Spleen (tissue), 11 donors: ENCODE measurements at regions not wholly inside any gene's neighbourhood (a gene's known extent, or its start where the extent isn't known, plus 50 kb on each side); places are given as distances from the start of the nearest gene placed in this dataset.

Experiments
- DNase-seq: peaks from one replicate; pipeline ENCODE4 v3.0.0-alpha.2; 2020
- H3K27ac ChIP-seq, 8 donors: fragments of 200-600 bp; sonication (generic) in 7 of 8; 1 replicate in 4 of 8; 2 replicates in 4 of 8; pipeline versions ENCODE4 v1.5.0 to v1.8.0; 2016 to 2021; ENCODE audit warnings: inconsistent platforms in 4 of 8, mild to moderate bottlenecking in 4 of 8, moderate library complexity in 1 of 8
- H3K27me3 ChIP-seq, 7 donors: fragments of 200-600 bp; sonication (generic) in 6 of 7; replicated peaks in 1 of 7; 1 replicate in 4 of 7; 2 replicates in 3 of 7; pipeline versions ENCODE4 v1.5.0 to v1.8.0; 2016 to 2021; ENCODE audit warnings: inconsistent platforms in 3 of 7, mild to moderate bottlenecking in 1 of 7
- H3K36me3 ChIP-seq, 6 donors: fragments of 200-600 bp; sonication (generic) in 5 of 6; 1 replicate in 4 of 6; 2 replicates in 2 of 6; pipeline versions ENCODE4 v1.5.0 to v1.8.0; 2016 to 2021; ENCODE audit warnings: inconsistent platforms in 2 of 6
- H3K4me1 ChIP-seq, 6 donors: fragments of 200-600 bp; sonication (generic) in 5 of 6; 1 replicate in 3 of 6; 2 replicates in 3 of 6; pipeline versions ENCODE4 v1.5.0 to v1.8.0; 2016 to 2021; ENCODE audit warnings: inconsistent platforms in 3 of 6
- H3K4me3 ChIP-seq, 8 donors: fragments of 200-600 bp; sonication (generic) in 7 of 8; 1 replicate in 4 of 8; 2 replicates in 4 of 8; pipeline versions ENCODE4 v1.5.0 to v1.8.0; 2016 to 2021; ENCODE audit warnings: inconsistent platforms in 4 of 8, mild to moderate bottlenecking in 4 of 8, moderate library complexity in 2 of 8
- H3K9me3 ChIP-seq, 8 donors: fragments of 200-600 bp; sonication (generic) in 7 of 8; 1 replicate in 4 of 8; 2 replicates in 4 of 8; pipeline versions ENCODE4 v1.5.0 to v1.8.0; 2016 to 2021; ENCODE audit warnings: inconsistent platforms in 4 of 8
- POLR2A ChIP-seq, 3 donors: fragments of 450-650 bp; IDR thresholded peaks; one replicate each; pipeline ENCODE4 v1.5.1; 2017; ENCODE audit warnings: antibody characterized with exemption in 3 of 3, mild to moderate bottlenecking in 1 of 3
- POLR2AphosphoS5 ChIP-seq, 3 donors: sonication (generic); formaldehyde crosslinking; IDR thresholded peaks; one replicate each; pipeline ENCODE4 v1.5.1; 2017; ENCODE audit warnings: antibody characterized with exemption in 3 of 3
- WGBS, 5 donors: extraction: QIAGEN DNeasy Blood & Tissue Kit in 3 of 5; methylation state at CpG; one replicate each; pipeline versions ENCODE4 v1.1.5 to v1.1.7; 2013 to 2018; 5-methylcytosine and 5-hydroxymethylcytosine counted together
- intact Hi-C: fragments of 100-400 bp; cut with DNase I; formaldehyde crosslinking; loops from one replicate; pipeline ENCODE4 v1.15.0; 2023; ENCODE audit warnings: low total_unique reads
- TF ChIP-seq, protein P1 (sequence below), 11 experiments: fragments of 200-600 bp in 7 of 11; fragments of 450-650 bp in 4 of 11; sonication (generic) in 4 of 11; IDR thresholded peaks in 8 of 11; conservative IDR thresholded peaks in 3 of 11; 1 replicate in 7 of 11; 2 replicates in 4 of 11; pipeline versions ENCODE4 v1.4.0 to v1.8.0; 2016 to 2021; ENCODE audit warnings: antibody characterized with exemption in 11 of 11, inconsistent platforms in 4 of 11, mild to moderate bottlenecking in 1 of 11
- donor health status: healthy with polysubstance abuse.
- donor health status: DM: no; HTN: no; CAD: no; lungs with moderate emphysema.
- donor health status: DM: no; HTN: no; CAD: no.
- donor health status: Bipolar disorder and iron deficiency.
- donor health status: healthy.
- donor health status: DM: no; HTN: no; CAD: no.
- donor health status: DM: yes; HTN: yes; CAD: no.

GRCh38 chr9:108184941-108185340, 670.8 kb downstream of the ACTL7B start:
- H3K36me3 ChIP-seq = no peaks in the 10 kb centered on the region
- no peak for DNase-seq
- H3K9me3 ChIP-seq = no peaks in the 10 kb centered on the region
- H3K4me1 ChIP-seq = no peaks in the 10 kb centered on the region
- intact Hi-C loops = no loop called here
- no peak overlapping the region for H3K27ac ChIP-seq
- no peak overlapping the region for H3K4me3 ChIP-seq
- TF ChIP-seq, protein P1, sequence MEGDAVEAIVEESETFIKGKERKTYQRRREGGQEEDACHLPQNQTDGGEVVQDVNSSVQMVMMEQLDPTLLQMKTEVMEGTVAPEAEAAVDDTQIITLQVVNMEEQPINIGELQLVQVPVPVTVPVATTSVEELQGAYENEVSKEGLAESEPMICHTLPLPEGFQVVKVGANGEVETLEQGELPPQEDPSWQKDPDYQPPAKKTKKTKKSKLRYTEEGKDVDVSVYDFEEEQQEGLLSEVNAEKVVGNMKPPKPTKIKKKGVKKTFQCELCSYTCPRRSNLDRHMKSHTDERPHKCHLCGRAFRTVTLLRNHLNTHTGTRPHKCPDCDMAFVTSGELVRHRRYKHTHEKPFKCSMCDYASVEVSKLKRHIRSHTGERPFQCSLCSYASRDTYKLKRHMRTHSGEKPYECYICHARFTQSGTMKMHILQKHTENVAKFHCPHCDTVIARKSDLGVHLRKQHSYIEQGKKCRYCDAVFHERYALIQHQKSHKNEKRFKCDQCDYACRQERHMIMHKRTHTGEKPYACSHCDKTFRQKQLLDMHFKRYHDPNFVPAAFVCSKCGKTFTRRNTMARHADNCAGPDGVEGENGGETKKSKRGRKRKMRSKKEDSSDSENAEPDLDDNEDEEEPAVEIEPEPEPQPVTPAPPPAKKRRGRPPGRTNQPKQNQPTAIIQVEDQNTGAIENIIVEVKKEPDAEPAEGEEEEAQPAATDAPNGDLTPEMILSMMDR (IDR thresholded peaks at IDR 0.05 in 8 of 11, conservative IDR thresholded peaks at IDR 0.05 in 3 of 11) = no peak
- TF ChIP-seq POLR2AphosphoS5 (IDR thresholded peaks at IDR 0.05) = no peak
- no peak for TF ChIP-seq POLR2A (IDR thresholded peaks at IDR 0.05)
- 20 to 55% (median 45%) methylated on average over 2 to 3 of the region's 3 CpGs for WGBS, 5 donors
- H3K27me3 ChIP-seq = no peaks in the 10 kb centered on the region

- Histone ChIP-seq H3K4me1 (no peaks in the 10 kb centered on the region), H3K36me3 (no peaks in the 10 kb centered on the region), H3K9me3 (no peaks in the 10 kb centered on the region), H3K27ac (no peak overlapping the region), H3K4me3 (no peak overlapping the region), H3K27me3 (no peaks in the 10 kb centered on the region)
- DNase-seq = no peak
- intact Hi-C loops = no loop called here
- TF ChIP-seq, protein P1 (IDR thresholded peaks at IDR 0.05 in 8 of 11, conservative IDR thresholded peaks at IDR 0.05 in 3 of 11) = no peak
- 87 to 97% (median 91%) methylated on average over 3 of the region's 3 CpGs for WGBS, 5 donors
Measured at GRCh38 chr9:108184009-108184408, 671.8 kb downstream of the ACTL7B start.

DNA sequence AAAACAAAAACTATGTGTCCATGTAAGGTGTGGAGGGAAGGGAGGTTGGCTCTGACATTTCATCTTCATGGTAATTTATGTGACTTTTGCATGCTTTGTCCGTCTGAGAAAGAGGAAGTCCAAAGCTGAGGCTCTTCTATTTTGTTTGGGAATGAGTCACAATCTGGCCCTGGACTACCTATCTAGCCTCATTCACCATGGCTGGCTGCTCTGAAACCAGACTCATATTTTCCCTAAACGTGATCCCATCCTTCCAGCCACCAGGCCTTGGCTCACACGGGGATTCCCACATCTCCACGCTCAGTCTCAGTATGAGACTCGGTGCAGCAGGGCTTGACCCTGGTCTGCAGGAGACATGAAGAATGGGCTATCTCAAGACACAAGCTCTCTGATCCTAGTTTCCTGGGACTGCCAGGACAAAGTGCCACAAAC, 672.8 kb downstream of the ACTL7B start:
- Histone ChIP-seq H3K27me3 (no peaks in the 10 kb centered on the region), H3K36me3 (no peaks in the 10 kb centered on the region), H3K4me3 (no peak overlapping the region), H3K27ac (no peak overlapping the region), H3K4me1 (no peaks in the 10 kb centered on the region), H3K9me3 (no peaks in the 10 kb centered on the region)
- WGBS, 5 donors = 62 to 73% (median 68%) methylated on average over 5 of the region's 5 CpGs
- intact Hi-C loops = no loop called here
- no peak for DNase-seq
- TF ChIP-seq, protein P1 (IDR thresholded peaks at IDR 0.05 in 8 of 11, conservative IDR thresholded peaks at IDR 0.05 in 3 of 11) = no peak
- TF ChIP-seq POLR2AphosphoS5 (IDR thresholded peaks at IDR 0.05) (no peak), POLR2A (IDR thresholded peaks at IDR 0.05) (no peak)

DNA sequence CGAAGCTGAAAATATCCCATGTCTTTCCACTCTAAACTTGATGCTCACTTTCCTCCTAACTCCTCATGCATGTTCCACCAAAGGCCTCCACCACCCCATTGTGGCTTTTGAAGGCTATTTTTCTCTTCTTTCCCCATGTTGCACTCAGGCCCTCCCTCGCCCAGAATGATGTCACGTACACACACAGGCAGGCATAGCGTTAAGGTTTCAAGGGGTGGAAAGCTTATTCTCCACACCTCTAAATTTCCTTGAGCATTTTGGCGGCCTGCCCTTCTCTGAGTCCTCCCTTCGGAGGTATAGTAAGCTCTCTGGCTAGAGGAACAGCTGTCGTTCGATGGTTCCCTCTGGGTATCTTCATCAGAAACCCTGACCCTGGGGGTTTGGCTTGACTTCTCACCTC, 673.5 kb downstream of the ACTL7B start:
- 80 to 95% (median 92%) methylated on average over 8 of the region's 8 CpGs for WGBS, 5 donors
- DNase-seq = no peak
- Histone ChIP-seq H3K9me3 (no peaks in the 10 kb centered on the region), H3K4me1 (no peaks in the 10 kb centered on the region), H3K27me3 (no peaks in the 10 kb centered on the region), H3K4me3 (no peak overlapping the region), H3K36me3 (no peaks in the 10 kb centered on the region), H3K27ac (no peak overlapping the region)
- TF ChIP-seq, protein P1 (IDR thresholded peaks at IDR 0.05 in 8 of 11, conservative IDR thresholded peaks at IDR 0.05 in 3 of 11) = no peak
- no peak for TF ChIP-seq POLR2AphosphoS5 (IDR thresholded peaks at IDR 0.05)
- TF ChIP-seq POLR2A (IDR thresholded peaks at IDR 0.05) = no peak
- intact Hi-C loops = no loop called here
